ENCODE measurements at regions not wholly inside any gene's neighbourhood (a gene's known extent, or its start where the extent isn't known, plus 50 kb on each side); places are given as distances from the start of the nearest gene placed in this dataset.

- TF ChIP-seq CTCF (IDR thresholded peaks at IDR 0.05): no peak
- no peak for TF ChIP-seq POLR2A (IDR thresholded peaks at IDR 0.05)
- no peak for TF ChIP-seq POLR2AphosphoS5 (IDR thresholded peaks at IDR 0.05)
- Histone ChIP-seq H3K4me1 (no peaks in the 10 kb centered on the region), H3K4me3 (no peak overlapping the region), H3K9me3 (no peaks in the 10 kb centered on the region), H3K27ac (no peak overlapping the region), H3K27me3 (no peaks in the 10 kb centered on the region), H3K36me3 (no peaks in the 10 kb centered on the region)
- DNase-seq (ENCODE audit: low spot score in 2 of 2): no peak
- intact Hi-C loops (cut with DNase I; ENCODE audit: low total_unique reads): no loop called here
These were observed 69.4 kb upstream of the ITPRID2 start for GRCh38 chr2:181822097-181822496.

GRCh38 chr2:181823405-181823804 is 68.1 kb upstream of the ITPRID2 start:
- Histone ChIP-seq H3K27ac (no peak overlapping the region), H3K27me3 (no peaks in the 10 kb centered on the region), H3K4me1 (no peaks in the 10 kb centered on the region), H3K4me3 (no peak overlapping the region), H3K9me3 (no peaks in the 10 kb centered on the region), H3K36me3 (no peaks in the 10 kb centered on the region)
- DNase-seq (ENCODE audit: low spot score in 2 of 2): no peak
- intact Hi-C loops (cut with DNase I; ENCODE audit: low total_unique reads): no loop called here
- TF ChIP-seq POLR2A (IDR thresholded peaks at IDR 0.05) (no peak), CTCF (IDR thresholded peaks at IDR 0.05) (no peak), POLR2AphosphoS5 (IDR thresholded peaks at IDR 0.05) (no peak)

- Histone ChIP-seq H3K4me3 (no peak overlapping the region), H3K36me3 (no peaks in the 10 kb centered on the region), H3K27ac (no peak overlapping the region), H3K27me3 (no peaks in the 10 kb centered on the region), H3K9me3 (no peaks in the 10 kb centered on the region), H3K4me1 (no peaks in the 10 kb centered on the region)
- DNase-seq (ENCODE audit: low spot score in 2 of 2): no peak
- intact Hi-C loops (cut with DNase I; ENCODE audit: low total_unique reads): no loop called here
- TF ChIP-seq POLR2AphosphoS5 (IDR thresholded peaks at IDR 0.05) (no peak), CTCF (IDR thresholded peaks at IDR 0.05) (no peak), POLR2A (IDR thresholded peaks at IDR 0.05) (no peak)
These were observed 63.3 kb upstream of the ITPRID2 start for GRCh38 chr2:181828122-181828705.

GRCh38 chr2:181829230-181829629 is 62.3 kb upstream of the ITPRID2 start:
- no peaks in the 10 kb centered on the region for H3K4me1 ChIP-seq
- no peaks in the 10 kb centered on the region for H3K9me3 ChIP-seq
- no peaks in the 10 kb centered on the region for H3K27me3 ChIP-seq
- TF ChIP-seq POLR2AphosphoS5 (IDR thresholded peaks at IDR 0.05): no peak
- TF ChIP-seq CTCF (IDR thresholded peaks at IDR 0.05): no peak
- TF ChIP-seq POLR2A (IDR thresholded peaks at IDR 0.05): no peak
- DNase-seq (ENCODE audit: low spot score in 2 of 2): no peak
- intact Hi-C loops (cut with DNase I; ENCODE audit: low total_unique reads): no loop called here
- H3K36me3 ChIP-seq: no peaks in the 10 kb centered on the region
- no peak overlapping the region for H3K27ac ChIP-seq
- H3K4me3 ChIP-seq: no peak overlapping the region

- intact Hi-C loops (cut with DNase I; ENCODE audit: low total_unique reads): no loop called here
- TF ChIP-seq POLR2A (IDR thresholded peaks at IDR 0.05) (no peak), CTCF (IDR thresholded peaks at IDR 0.05) (no peak), POLR2AphosphoS5 (IDR thresholded peaks at IDR 0.05) (no peak)
- Histone ChIP-seq H3K9me3 (no peaks in the 10 kb centered on the region), H3K36me3 (no peaks in the 10 kb centered on the region), H3K4me1 (no peaks in the 10 kb centered on the region), H3K27me3 (no peaks in the 10 kb centered on the region), H3K27ac (no peak overlapping the region), H3K4me3 (no peak overlapping the region)
- no peak for DNase-seq (ENCODE audit: low spot score in 2 of 2)
These were observed 59.5 kb upstream of the ITPRID2 start for GRCh38 chr2:181832015-181832414.
